Mesendoderm (in vitro differentiated cells): ENCODE measurements at regions not wholly inside any gene's neighbourhood (a gene's known extent, or its start where the extent isn't known, plus 50 kb on each side); places are given as distances from the start of the nearest gene placed in this dataset.
"Not testable (repeated sequence)": the region's sequence is repeated elsewhere in the genome, so short reads cannot be mapped to it uniquely, and the experiment has no call there.

ENCODE experiments used
- DNase-seq: peaks from one replicate; pipeline ENCODE4 v3.0.0; 2013
- H2AK5ac ChIP-seq: 2 replicates; pipeline ENCODE4 v1.6.1; 2013; ENCODE audit warnings: low read length, inconsistent platforms
- H2BK120ac ChIP-seq: 2 replicates; pipeline ENCODE4 v1.6.1; 2013; ENCODE audit warnings: low read depth, mild to moderate bottlenecking, low read length, moderate library complexity, mixed read lengths
- H2BK15ac ChIP-seq: replicated peaks from 2 replicates; pipeline ENCODE4 v1.6.1; 2013; ENCODE audit warnings: low read depth, mild to moderate bottlenecking, moderate library complexity
- H2BK5ac ChIP-seq: 2 replicates; pipeline ENCODE4 v1.6.1; 2013; ENCODE audit warnings: low read length, inconsistent platforms
- H3K18ac ChIP-seq: 2 replicates; pipeline ENCODE4 v1.6.1; 2013; ENCODE audit warnings: mild to moderate bottlenecking, low read length, mixed read lengths
- H3K23ac ChIP-seq: one replicate; pipeline ENCODE4 v1.6.1; 2013; ENCODE audit warnings: low read length
- H3K27ac ChIP-seq: 2 replicates; pipeline ENCODE4 v1.5.1; 2013; ENCODE audit warnings: low read depth, mild to moderate bottlenecking, inconsistent platforms, low read length, moderate library complexity
- H3K27me3 ChIP-seq: 2 replicates; pipeline ENCODE4 v1.6.1; 2013; ENCODE audit warnings: low read length, control low read depth, mild to moderate bottlenecking, inconsistent platforms; ENCODE audit not compliant: insufficient read depth, poor library complexity
- H3K36me3 ChIP-seq: 2 replicates; pipeline ENCODE4 v1.6.1; 2013; ENCODE audit warnings: low read length, inconsistent platforms; ENCODE audit not compliant: control insufficient read depth, insufficient read depth
- H3K4ac ChIP-seq: one replicate; pipeline ENCODE4 v1.6.1; 2013; ENCODE audit warnings: low read depth, mild to moderate bottlenecking, low read length, moderate library complexity
- H3K4me1 ChIP-seq: 2 replicates; pipeline ENCODE4 v1.6.1; 2013; ENCODE audit warnings: low read depth, low read length, inconsistent platforms; ENCODE audit not compliant: control insufficient read depth
- H3K4me2 ChIP-seq: 2 replicates; pipeline ENCODE4 v1.6.1; 2013; ENCODE audit warnings: low read length
- H3K4me3 ChIP-seq: 2 replicates; pipeline ENCODE4 v1.5.1; 2013; ENCODE audit warnings: mild to moderate bottlenecking, low read length
- H3K56ac ChIP-seq: one replicate; pipeline ENCODE4 v1.6.1; 2013; ENCODE audit warnings: low read length
- H3K79me1 ChIP-seq: 2 replicates; pipeline ENCODE4 v1.6.1; 2013; ENCODE audit warnings: low read length, inconsistent platforms
- H3K79me2 ChIP-seq: 2 replicates; pipeline ENCODE4 v1.6.1; 2013; ENCODE audit warnings: mild to moderate bottlenecking, low read length; ENCODE audit not compliant: control insufficient read depth, insufficient read depth
- H3K9ac ChIP-seq: 2 replicates; pipeline ENCODE4 v1.6.1; 2013; ENCODE audit warnings: low read length, inconsistent platforms
- H4K5ac ChIP-seq: one replicate; pipeline ENCODE4 v1.6.1; 2013; ENCODE audit warnings: low read length
- H4K8ac ChIP-seq: one replicate; pipeline ENCODE4 v1.6.1; 2013; ENCODE audit warnings: low read depth, mild to moderate bottlenecking, control low read depth, low read length, moderate library complexity
- whole genome bisulfite sequencing: extraction: QIAGEN DNeasy Blood & Tissue Kit; methylation state at CpG from one replicate; pipeline ENCODE4 v1.1.7; 2013; ENCODE audit warnings: low lambda C conversion rate, missing lambda C conversion rate; ENCODE audit not compliant: insufficient coverage; ENCODE audit errors: extremely low coverage; 5-methylcytosine and 5-hydroxymethylcytosine counted together

DNA sequence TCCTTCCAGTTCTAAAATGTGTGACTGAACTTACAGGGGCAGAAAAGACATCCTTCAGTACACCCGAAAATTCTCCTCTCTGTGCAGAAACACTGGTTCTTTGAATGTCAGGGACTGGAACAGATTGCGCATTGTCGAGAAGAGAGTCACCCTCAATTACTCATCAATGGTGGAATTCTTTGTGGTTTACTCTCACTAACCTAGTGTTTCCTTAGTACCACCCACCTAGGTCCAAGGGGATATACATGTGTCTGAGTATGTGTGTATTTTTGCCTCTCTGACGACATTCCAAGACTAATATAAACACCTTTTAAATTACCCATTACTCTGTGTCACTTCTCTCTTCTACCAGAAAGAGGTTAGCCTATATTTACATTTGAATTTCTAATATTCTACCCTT is 660.8 kb downstream of the TLE1 start:
- Histone ChIP-seq H2BK15ac (no peak overlapping the region), H4K5ac (no peak overlapping the region), H2AK5ac (no peak overlapping the region), H2BK5ac (no peak overlapping the region), H3K27ac (no peak overlapping the region), H2BK120ac (no peak overlapping the region), H3K27me3 (no peaks in the 10 kb centered on the region), H3K4ac (no peak overlapping the region), H3K4me2 (no peak overlapping the region), H3K79me1 (no peaks in the 10 kb centered on the region), H3K18ac (no peak overlapping the region), H3K79me2 (no peaks in the 10 kb centered on the region), H4K8ac (no peak overlapping the region), H3K36me3 (no peaks in the 10 kb centered on the region), H3K56ac (no peak overlapping the region), H3K9ac (no peak overlapping the region), H3K23ac (no peak overlapping the region), H3K4me3 (no peak overlapping the region), H3K4me1 (peaks cover 3% of the 10 kb centered on the region)
- WGBS, result no CpG with 5 or more reads among the region's 4 CpGs
- peak; percentile 68 for DNase-seq

GRCh38 chr9:81022177-81022576 is 667.2 kb downstream of the TLE1 start:
- Histone ChIP-seq H4K5ac (no peak overlapping the region), H3K18ac (peak overlapping the region; percentile 9), H3K56ac (no peak overlapping the region), H2AK5ac (no peak overlapping the region), H3K23ac (no peak overlapping the region), H2BK120ac (no peak overlapping the region), H3K4me2 (no peak overlapping the region), H2BK5ac (no peak overlapping the region), H3K36me3 (no peaks in the 10 kb centered on the region), H3K79me2 (no peaks in the 10 kb centered on the region), H3K27ac (no peak overlapping the region), H3K27me3 (no peaks in the 10 kb centered on the region), H3K4me1 (no peaks in the 10 kb centered on the region), H3K79me1 (no peaks in the 10 kb centered on the region), H4K8ac (no peak overlapping the region), H3K9ac (no peak overlapping the region), H2BK15ac (no peak overlapping the region), H3K4me3 (no peak overlapping the region), H3K4ac (no peak overlapping the region)
- WGBS, result no CpG with 5 or more reads among the region's 3 CpGs
- DNase-seq, result no peak

DNA sequence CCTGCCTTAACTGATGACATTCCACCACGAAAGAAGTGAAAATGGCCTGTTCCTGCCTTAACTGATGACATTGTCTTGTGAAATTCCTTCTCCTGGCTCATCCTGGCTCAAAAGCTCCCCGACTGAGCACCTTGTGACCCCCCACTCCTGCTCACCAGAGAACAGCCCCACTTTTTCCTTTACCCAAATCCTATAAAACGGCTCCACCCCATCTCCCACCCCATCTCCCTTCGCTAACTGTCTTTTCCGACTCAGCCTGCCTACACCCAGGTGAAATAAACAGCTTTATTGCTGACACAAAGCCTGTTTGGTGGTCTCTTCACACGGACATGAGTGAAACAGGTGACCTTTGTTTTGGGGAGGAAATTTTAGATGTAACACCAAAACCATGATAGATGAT is 674.4 kb downstream of the TLE1 start:
- not testable (repeated sequence) for H4K8ac ChIP-seq, H3K36me3 ChIP-seq, H3K4me2 ChIP-seq, H3K23ac ChIP-seq, H3K4ac ChIP-seq, H3K4me1 ChIP-seq, H3K9ac ChIP-seq, H3K79me2 ChIP-seq, H3K79me1 ChIP-seq, H2AK5ac ChIP-seq, H4K5ac ChIP-seq, H3K27me3 ChIP-seq, H2BK15ac ChIP-seq, H3K18ac ChIP-seq, H3K4me3 ChIP-seq
- peak overlapping the region; percentile 98 for H2BK5ac ChIP-seq
- H3K56ac ChIP-seq, result peak overlapping the region; percentile 78
- no CpG with 5 or more reads among the region's 6 CpGs for WGBS
- H3K27ac ChIP-seq, result peak overlapping the region; percentile 73
- peak overlapping the region; percentile 23 for H2BK120ac ChIP-seq
- DNase-seq, result peak; percentile 77

DNA sequence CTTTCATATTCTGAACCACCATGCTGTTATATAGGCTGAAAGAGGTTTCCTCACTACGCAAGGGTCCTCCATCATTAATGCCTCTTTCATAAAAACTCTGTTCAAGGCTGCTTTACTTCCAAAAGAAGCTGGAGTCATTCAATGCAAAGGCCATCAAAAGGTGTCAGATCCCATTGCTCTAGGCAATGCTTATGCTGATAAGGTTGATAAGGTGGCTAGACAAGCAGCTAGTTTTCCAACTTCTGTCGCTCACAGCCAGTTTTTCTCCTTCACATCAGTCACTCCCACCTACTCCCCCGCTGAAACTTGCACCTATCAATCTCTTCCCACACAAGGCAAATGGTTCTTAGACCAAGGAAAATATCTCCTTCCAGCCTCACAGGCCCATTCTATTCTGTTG is 676.2 kb downstream of the TLE1 start:
- not testable (repeated sequence) for H4K8ac ChIP-seq, H3K27me3 ChIP-seq, H3K79me2 ChIP-seq, H3K27ac ChIP-seq, H3K9ac ChIP-seq, H3K79me1 ChIP-seq, H2AK5ac ChIP-seq, H3K56ac ChIP-seq, H3K4me2 ChIP-seq, H3K4me3 ChIP-seq, H3K4me1 ChIP-seq, H4K5ac ChIP-seq, H3K23ac ChIP-seq, H2BK15ac ChIP-seq, H2BK120ac ChIP-seq, H3K36me3 ChIP-seq
- H3K4ac ChIP-seq, result peak overlapping the region; percentile 52
- WGBS, result no CpG with 5 or more reads among the region's 3 CpGs
- peak overlapping the region; percentile 28 for H3K18ac ChIP-seq
- DNase-seq, result peak; percentile 91
- peak overlapping the region; percentile 39 for H2BK5ac ChIP-seq

DNA sequence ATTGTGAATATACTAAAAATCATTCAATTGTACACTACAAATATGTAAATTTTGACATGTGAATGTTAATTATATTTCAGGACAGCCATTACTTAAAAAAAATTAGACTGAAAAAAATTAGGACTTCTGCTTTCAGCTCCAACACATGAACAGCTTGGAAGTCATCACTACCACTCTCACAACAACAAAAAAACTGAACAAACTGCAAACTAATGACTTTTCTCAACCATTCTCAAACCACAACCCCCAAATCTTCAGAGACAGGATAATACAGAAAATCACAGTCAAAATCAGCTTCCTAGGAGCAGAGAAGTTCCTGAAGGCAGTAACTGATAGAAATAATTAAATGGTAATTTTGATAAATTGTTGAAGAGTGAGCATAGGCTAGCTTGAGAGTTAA is 686.4 kb downstream of the TLE1 start:
- Histone ChIP-seq H3K9ac (no peak overlapping the region), H2BK15ac (no peak overlapping the region), H3K4me2 (no peak overlapping the region), H3K18ac (no peak overlapping the region), H2BK5ac (no peak overlapping the region), H3K79me2 (no peaks in the 10 kb centered on the region), H2AK5ac (no peak overlapping the region), H3K27ac (no peak overlapping the region), H3K4me1 (no peaks in the 10 kb centered on the region), H3K4ac (no peak overlapping the region), H3K23ac (no peak overlapping the region), H3K36me3 (no peaks in the 10 kb centered on the region), H3K79me1 (no peaks in the 10 kb centered on the region), H3K27me3 (no peaks in the 10 kb centered on the region), H4K8ac (no peak overlapping the region), H3K4me3 (no peak overlapping the region), H2BK120ac (no peak overlapping the region), H4K5ac (peak overlapping the region; percentile 86), H3K56ac (no peak overlapping the region)
- DNase-seq, result no peak

- H3K18ac ChIP-seq, result no peak overlapping the region
- H3K4ac ChIP-seq, result no peak overlapping the region
- H3K79me1 ChIP-seq, result no peaks in the 10 kb centered on the region
- no peaks in the 10 kb centered on the region for H3K27me3 ChIP-seq
- H3K9ac ChIP-seq, result no peak overlapping the region
- no peak overlapping the region for H3K23ac ChIP-seq
- H2BK120ac ChIP-seq, result no peak overlapping the region
- no peaks in the 10 kb centered on the region for H3K4me1 ChIP-seq
- no peak overlapping the region for H4K5ac ChIP-seq
- DNase-seq, result peak; percentile 56
- WGBS, result no CpG with 5 or more reads among the region's 3 CpGs
- no peaks in the 10 kb centered on the region for H3K36me3 ChIP-seq
- no peak overlapping the region for H3K27ac ChIP-seq
- H3K56ac ChIP-seq, result peak overlapping the region; percentile 17
- H3K4me2 ChIP-seq, result no peak overlapping the region
- no peak overlapping the region for H3K4me3 ChIP-seq
- no peak overlapping the region for H2BK5ac ChIP-seq
- no peak overlapping the region for H4K8ac ChIP-seq
- no peaks in the 10 kb centered on the region for H3K79me2 ChIP-seq
- H2BK15ac ChIP-seq, result no peak overlapping the region
- no peak overlapping the region for H2AK5ac ChIP-seq
Measured at GRCh38 chr9:81002242-81002641, 687.1 kb downstream of the TLE1 start.
